ENCODE measurements at regions not wholly inside any gene's neighbourhood (a gene's known extent, or its start where the extent isn't known, plus 50 kb on each side); places are given as distances from the start of the nearest gene placed in this dataset.

GRCh38 chr18:56186319-56186718 lies 452.1 kb downstream of the TXNL1 start:
- TF ChIP-seq, protein P1, sequence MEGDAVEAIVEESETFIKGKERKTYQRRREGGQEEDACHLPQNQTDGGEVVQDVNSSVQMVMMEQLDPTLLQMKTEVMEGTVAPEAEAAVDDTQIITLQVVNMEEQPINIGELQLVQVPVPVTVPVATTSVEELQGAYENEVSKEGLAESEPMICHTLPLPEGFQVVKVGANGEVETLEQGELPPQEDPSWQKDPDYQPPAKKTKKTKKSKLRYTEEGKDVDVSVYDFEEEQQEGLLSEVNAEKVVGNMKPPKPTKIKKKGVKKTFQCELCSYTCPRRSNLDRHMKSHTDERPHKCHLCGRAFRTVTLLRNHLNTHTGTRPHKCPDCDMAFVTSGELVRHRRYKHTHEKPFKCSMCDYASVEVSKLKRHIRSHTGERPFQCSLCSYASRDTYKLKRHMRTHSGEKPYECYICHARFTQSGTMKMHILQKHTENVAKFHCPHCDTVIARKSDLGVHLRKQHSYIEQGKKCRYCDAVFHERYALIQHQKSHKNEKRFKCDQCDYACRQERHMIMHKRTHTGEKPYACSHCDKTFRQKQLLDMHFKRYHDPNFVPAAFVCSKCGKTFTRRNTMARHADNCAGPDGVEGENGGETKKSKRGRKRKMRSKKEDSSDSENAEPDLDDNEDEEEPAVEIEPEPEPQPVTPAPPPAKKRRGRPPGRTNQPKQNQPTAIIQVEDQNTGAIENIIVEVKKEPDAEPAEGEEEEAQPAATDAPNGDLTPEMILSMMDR (IDR thresholded peaks at IDR 0.05; ENCODE audit: low read depth, low read length, poor library complexity, severe bottlenecking) = no peak
- no peak for TF ChIP-seq EZH2phosphoT487 (IDR thresholded peaks at IDR 0.05; ENCODE audit: borderline replicate concordance, low read length)
